ENCODE measurements at regions not wholly inside any gene's neighbourhood (a gene's known extent, or its start where the extent isn't known, plus 50 kb on each side); places are given as distances from the start of the nearest gene placed in this dataset.

- peak; percentile 70 for ATAC-seq
- intact Hi-C loops (cut with DNase I) = no loop called here
- H3K27ac ChIP-seq = peak overlapping the region in 2 of 4 donors; percentile 5 to 46
Observed at GRCh38 chr2:12824778-12825379, 108.1 kb downstream of the TRIB2 start.

DNA sequence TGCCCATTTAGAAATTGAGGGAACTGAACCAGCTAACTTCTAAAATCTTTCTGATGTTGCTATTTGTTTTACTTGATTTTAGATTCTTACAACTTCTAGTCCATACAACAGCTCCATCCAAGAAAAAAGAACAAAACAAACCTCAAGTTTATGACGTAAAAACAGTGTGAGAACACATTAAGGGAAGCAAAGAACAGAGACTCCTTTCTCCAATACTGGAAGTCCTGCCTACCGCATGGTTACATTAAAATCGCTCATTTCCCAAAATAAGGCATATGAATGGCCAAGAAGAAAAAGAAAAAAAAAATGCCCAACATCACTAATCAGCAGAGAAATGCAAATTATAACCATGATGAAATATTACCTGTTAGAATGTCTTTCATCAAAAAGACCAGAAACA is 110.0 kb downstream of the TRIB2 start:
- Histone ChIP-seq H3K36me3 (replicated peaks in 1 of 2; ENCODE audit: insufficient read depth in 1 of 2, low read depth in 2 of 2) (no peaks in the 10 kb centered on the region), H3K4me1 (no peaks in the 10 kb centered on the region), H3K27ac (no peak overlapping the region), H3K27me3 (no peaks in the 10 kb centered on the region), H3K4me3 (no peak overlapping the region), H3K9me3 (no peaks in the 10 kb centered on the region)
- no peak for ATAC-seq
- intact Hi-C loops (cut with DNase I) = no loop called here
- whole genome bisulfite sequencing, 2 donors = 87 to 90% methylated on average over 3 of the region's 3 CpGs
- TF ChIP-seq POLR2A (IDR thresholded peaks at IDR 0.05) (no peak), CTCF (IDR thresholded peaks at IDR 0.05) (no peak)
- no peak for DNase-seq

More at GRCh38 chr2:12824778-12825379, 108.1 kb downstream of the TRIB2 start:
- no peaks in the 10 kb centered on the region for H3K27me3 ChIP-seq
- TF ChIP-seq CTCF (IDR thresholded peaks at IDR 0.05) (no peak), POLR2A (IDR thresholded peaks at IDR 0.05) (no peak)
- H3K4me3 ChIP-seq = no peak overlapping the region
- 60 to 70% methylated on average over 9 of the region's 9 CpGs for WGBS, 2 donors
- H3K9me3 ChIP-seq = no peaks in the 10 kb centered on the region
- no peaks in the 10 kb centered on the region for H3K36me3 ChIP-seq (replicated peaks in 1 of 2; ENCODE audit: insufficient read depth in 1 of 2, low read depth in 2 of 2)
- DNase-seq = peak; percentile 19 to 41 (median 32)
- no peaks in the 10 kb centered on the region for H3K4me1 ChIP-seq

DNA sequence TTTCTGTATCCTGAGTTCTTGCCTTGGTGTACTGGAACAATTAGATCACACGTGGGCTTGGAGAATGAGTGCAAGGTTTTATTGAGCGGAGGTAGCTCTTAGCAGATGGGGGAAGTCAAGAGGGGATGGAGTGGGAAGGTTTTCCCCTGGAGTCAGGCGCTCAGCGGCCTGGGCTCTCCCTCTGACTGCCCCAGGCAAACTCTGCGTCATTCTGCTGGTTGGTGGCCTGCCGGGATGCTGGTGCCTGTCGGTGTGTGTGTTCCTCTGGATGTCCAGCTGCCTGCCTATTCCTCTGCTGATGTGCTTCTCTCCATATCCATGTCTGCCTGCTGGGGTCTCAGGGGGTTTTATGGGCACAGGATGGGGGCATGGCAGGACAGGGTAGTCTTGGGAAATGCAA is 111.0 kb downstream of the TRIB2 start:
- H3K27me3 ChIP-seq = no peaks in the 10 kb centered on the region
- H3K9me3 ChIP-seq = no peaks in the 10 kb centered on the region
- TF ChIP-seq POLR2A (IDR thresholded peaks at IDR 0.05) (no peak), CTCF (IDR thresholded peaks at IDR 0.05) (no peak)
- no peaks in the 10 kb centered on the region for H3K4me1 ChIP-seq
- DNase-seq (no peak), ATAC-seq (no peak)
- intact Hi-C loops (cut with DNase I) = no loop called here
- H3K4me3 ChIP-seq = no peak overlapping the region
- 87 to 92% methylated on average over 5 to 7 of the region's 7 CpGs for WGBS, 2 donors
- no peak overlapping the region for H3K27ac ChIP-seq
- no peaks in the 10 kb centered on the region for H3K36me3 ChIP-seq (replicated peaks in 1 of 2; ENCODE audit: insufficient read depth in 1 of 2, low read depth in 2 of 2)

DNA sequence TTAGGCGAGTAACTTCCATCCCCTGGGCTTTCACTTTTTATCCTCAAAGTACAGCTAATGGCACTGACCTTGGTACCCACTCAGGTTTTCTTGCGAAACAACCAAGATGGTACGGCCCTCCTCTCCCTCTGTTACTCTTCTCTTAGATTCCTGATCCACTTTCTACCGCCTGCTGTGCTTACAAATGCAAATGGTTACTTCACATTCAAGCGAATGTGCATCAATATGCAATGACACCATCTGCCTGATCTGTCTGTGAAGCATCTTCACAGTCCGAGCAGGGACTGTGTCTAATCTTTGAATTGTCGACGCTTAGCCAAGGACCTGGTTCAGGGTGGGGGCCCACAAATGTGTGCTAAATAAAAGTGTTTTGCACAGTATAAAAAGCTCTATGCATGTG is 112.2 kb downstream of the TRIB2 start:
- Histone ChIP-seq H3K4me1 (no peaks in the 10 kb centered on the region), H3K27me3 (no peaks in the 10 kb centered on the region), H3K9me3 (no peaks in the 10 kb centered on the region), H3K36me3 (replicated peaks in 1 of 2; ENCODE audit: insufficient read depth in 1 of 2, low read depth in 2 of 2) (no peaks in the 10 kb centered on the region), H3K4me3 (no peak overlapping the region), H3K27ac (no peak overlapping the region)
- no peak for TF ChIP-seq CTCF (IDR thresholded peaks at IDR 0.05)
- no peak for TF ChIP-seq POLR2A (IDR thresholded peaks at IDR 0.05)
- intact Hi-C loops (cut with DNase I) = no loop called here
- no peak for ATAC-seq
- DNase-seq = no peak
- 84 to 88% methylated on average over 8 of the region's 8 CpGs for WGBS, 2 donors

DNA sequence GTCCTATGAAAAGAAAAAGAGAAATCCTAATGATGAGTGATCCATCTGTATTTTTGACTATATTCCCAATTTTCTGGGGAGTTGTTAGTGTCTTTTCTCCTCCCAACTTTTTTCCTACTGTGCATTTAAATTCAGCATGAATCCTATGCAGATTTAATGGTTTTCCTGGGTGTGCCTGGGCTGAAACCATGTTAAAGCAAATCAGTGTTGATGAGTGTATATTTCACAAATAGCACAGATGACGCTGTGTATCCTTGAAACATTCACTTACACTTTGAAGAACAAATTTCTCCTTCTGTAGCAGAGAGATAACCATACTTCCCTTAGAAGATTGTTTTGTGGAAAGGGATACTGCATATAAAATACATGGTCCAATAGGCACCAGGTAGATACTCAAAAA is 114.3 kb downstream of the TRIB2 start:
- Histone ChIP-seq H3K27ac (no peak overlapping the region), H3K4me1 (no peaks in the 10 kb centered on the region), H3K36me3 (replicated peaks in 1 of 2; ENCODE audit: insufficient read depth in 1 of 2, low read depth in 2 of 2) (no peaks in the 10 kb centered on the region), H3K4me3 (no peak overlapping the region), H3K27me3 (no peaks in the 10 kb centered on the region), H3K9me3 (no peaks in the 10 kb centered on the region)
- DNase-seq (no peak), ATAC-seq (no peak)
- TF ChIP-seq CTCF (IDR thresholded peaks at IDR 0.05) = no peak
- no peak for TF ChIP-seq POLR2A (IDR thresholded peaks at IDR 0.05)
- 89 to 94% methylated on average over 1 of the region's 1 CpG for WGBS, 2 donors
- intact Hi-C loops (cut with DNase I) = no loop called here

Measured in body of pancreas (tissue), 4 donors.